HS-5 (cell line): ENCODE measurements at regions not wholly inside any gene's neighbourhood (a gene's known extent, or its start where the extent isn't known, plus 50 kb on each side); places are given as distances from the start of the nearest gene placed in this dataset.

ENCODE experiments used
- DNase-seq: peaks from one replicate; pipeline ENCODE4 v3.0.0-alpha.2; 2012; ENCODE audit warnings: low read depth

GRCh38 chr13:97562962-97563361 is 129.0 kb downstream of the RAP2A start:
- no peak for DNase-seq

- DNase-seq, result no peak
These were observed 131.0 kb downstream of the RAP2A start for GRCh38 chr13:97564956-97565355.

GRCh38 chr13:97565906-97566305 is 131.9 kb downstream of the RAP2A start:
- DNase-seq, result no peak

- DNase-seq, result no peak
These were observed 132.9 kb downstream of the RAP2A start for GRCh38 chr13:97566907-97567306.

- DNase-seq, result peak; percentile 22
These were observed 133.7 kb downstream of the RAP2A start for GRCh38 chr13:97567510-97568243.

GRCh38 chr13:97568850-97569249 is 134.9 kb downstream of the RAP2A start:
- DNase-seq, result no peak

GRCh38 chr13:97569841-97570240 is 135.9 kb downstream of the RAP2A start:
- DNase-seq, result no peak

- no peak for DNase-seq
These were observed 136.5 kb downstream of the RAP2A start for GRCh38 chr13:97570442-97570841.

- DNase-seq, result no peak
These were observed 139.0 kb downstream of the RAP2A start for GRCh38 chr13:97573011-97573410.

- DNase-seq, result no peak
These were observed 141.0 kb downstream of the RAP2A start for GRCh38 chr13:97574926-97575325.

- DNase-seq, result no peak
These were observed 143.1 kb downstream of the RAP2A start for GRCh38 chr13:97577026-97577425.

GRCh38 chr13:97582170-97582569 is 148.2 kb downstream of the RAP2A start:
- no peak for DNase-seq

- DNase-seq, result no peak
These were observed 150.0 kb downstream of the RAP2A start for GRCh38 chr13:97583907-97584497.

- DNase-seq, result no peak
These were observed 153.0 kb downstream of the RAP2A start for GRCh38 chr13:97586941-97587340.

GRCh38 chr13:97588993-97589392 is 155.0 kb downstream of the RAP2A start:
- no peak for DNase-seq

GRCh38 chr13:97600458-97601075 is 166.6 kb downstream of the RAP2A start:
- DNase-seq, result peak; percentile 39

- no peak for DNase-seq
These were observed 181.3 kb downstream of the RAP2A start for GRCh38 chr13:97615266-97615665.

- no peak for DNase-seq
These were observed 182.4 kb downstream of the RAP2A start for GRCh38 chr13:97616385-97616784.

GRCh38 chr13:97621025-97621424 is 187.1 kb downstream of the RAP2A start:
- no peak for DNase-seq

- no peak for DNase-seq
These were observed 187.7 kb downstream of the RAP2A start for GRCh38 chr13:97621631-97622030.

- peak; percentile 52 for DNase-seq
These were observed 193.6 kb downstream of the RAP2A start for GRCh38 chr13:97627566-97627965.

- DNase-seq, result no peak
These were observed 195.8 kb downstream of the RAP2A start for GRCh38 chr13:97629601-97630272.

GRCh38 chr13:97630725-97631124 is 196.8 kb downstream of the RAP2A start:
- DNase-seq, result no peak
